ENCODE measurements at regions not wholly inside any gene's neighbourhood (a gene's known extent, or its start where the extent isn't known, plus 50 kb on each side); places are given as distances from the start of the nearest gene placed in this dataset.
"Not testable (repeated sequence)": the region's sequence is repeated elsewhere in the genome, so short reads cannot be mapped to it uniquely, and the experiment has no call there.

DNA sequence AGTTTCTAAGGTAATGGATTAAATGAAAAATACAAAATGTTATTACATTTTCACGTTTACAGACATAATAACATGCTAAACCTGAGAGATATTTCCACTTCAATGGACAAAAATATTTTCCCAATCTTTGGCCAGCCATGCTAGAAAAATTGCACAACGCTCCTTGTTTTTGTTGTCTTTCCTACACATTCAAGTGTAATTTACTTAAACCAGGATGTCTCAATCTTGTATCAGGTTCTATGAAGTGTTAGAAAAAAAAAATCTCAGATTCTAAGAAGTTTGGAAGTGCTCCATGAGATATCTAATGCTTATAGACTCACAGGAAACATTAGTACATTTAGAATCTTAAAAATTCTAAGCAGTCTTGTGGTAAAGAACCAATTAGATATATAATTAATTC is 141.8 kb upstream of the SLC35G4 start:
- H3K27me3 ChIP-seq (ENCODE audit: control insufficient read depth in 1 of 2, insufficient read depth in 2 of 2, low read length in 2 of 2): peaks cover 0 to 4% of the 10 kb centered on the region in 2 experiments
- ATAC-seq (ENCODE audit: poor library complexity) (no peak), DNase-seq (no peak)
- H3K4me3 ChIP-seq (ENCODE audit: low read length): no peak overlapping the region
- no peaks in the 10 kb centered on the region for H3K36me3 ChIP-seq (ENCODE audit: insufficient read depth, low read length)
- H3K27ac Mint-ChIP-seq: no peak overlapping the region
- peaks cover 0 to 3% of the 10 kb centered on the region in 2 experiments for H3K9me3 ChIP-seq (ENCODE audit: control insufficient read depth in 1 of 2, insufficient read depth in 1 of 2, low read length in 2 of 2)
- ChIA-PET POLR2A (no interaction called here), CTCF (no interaction called here)
- H3K27me3 Mint-ChIP-seq: no peaks in the 10 kb centered on the region
- TF ChIP-seq, protein P1, sequence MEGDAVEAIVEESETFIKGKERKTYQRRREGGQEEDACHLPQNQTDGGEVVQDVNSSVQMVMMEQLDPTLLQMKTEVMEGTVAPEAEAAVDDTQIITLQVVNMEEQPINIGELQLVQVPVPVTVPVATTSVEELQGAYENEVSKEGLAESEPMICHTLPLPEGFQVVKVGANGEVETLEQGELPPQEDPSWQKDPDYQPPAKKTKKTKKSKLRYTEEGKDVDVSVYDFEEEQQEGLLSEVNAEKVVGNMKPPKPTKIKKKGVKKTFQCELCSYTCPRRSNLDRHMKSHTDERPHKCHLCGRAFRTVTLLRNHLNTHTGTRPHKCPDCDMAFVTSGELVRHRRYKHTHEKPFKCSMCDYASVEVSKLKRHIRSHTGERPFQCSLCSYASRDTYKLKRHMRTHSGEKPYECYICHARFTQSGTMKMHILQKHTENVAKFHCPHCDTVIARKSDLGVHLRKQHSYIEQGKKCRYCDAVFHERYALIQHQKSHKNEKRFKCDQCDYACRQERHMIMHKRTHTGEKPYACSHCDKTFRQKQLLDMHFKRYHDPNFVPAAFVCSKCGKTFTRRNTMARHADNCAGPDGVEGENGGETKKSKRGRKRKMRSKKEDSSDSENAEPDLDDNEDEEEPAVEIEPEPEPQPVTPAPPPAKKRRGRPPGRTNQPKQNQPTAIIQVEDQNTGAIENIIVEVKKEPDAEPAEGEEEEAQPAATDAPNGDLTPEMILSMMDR (IDR thresholded peaks at IDR 0.05): no peak
- H3K4me3 Mint-ChIP-seq: no peak overlapping the region
- no peaks in the 10 kb centered on the region for H3K4me1 ChIP-seq (ENCODE audit: insufficient read depth, low read length)
- H3K4me1 Mint-ChIP-seq (ENCODE audit: low read depth): no peaks in the 10 kb centered on the region
- H3K9me3 Mint-ChIP-seq: no peaks in the 10 kb centered on the region
- intact Hi-C loops (cut with DNase I, micrococcal nuclease): no loop called here
- H3K36me3 Mint-ChIP-seq (ENCODE audit: low read depth): no peaks in the 10 kb centered on the region
- no peak overlapping the region for H3K27ac ChIP-seq (ENCODE audit: low read depth in 1 of 2, low read length in 2 of 2)

DNA sequence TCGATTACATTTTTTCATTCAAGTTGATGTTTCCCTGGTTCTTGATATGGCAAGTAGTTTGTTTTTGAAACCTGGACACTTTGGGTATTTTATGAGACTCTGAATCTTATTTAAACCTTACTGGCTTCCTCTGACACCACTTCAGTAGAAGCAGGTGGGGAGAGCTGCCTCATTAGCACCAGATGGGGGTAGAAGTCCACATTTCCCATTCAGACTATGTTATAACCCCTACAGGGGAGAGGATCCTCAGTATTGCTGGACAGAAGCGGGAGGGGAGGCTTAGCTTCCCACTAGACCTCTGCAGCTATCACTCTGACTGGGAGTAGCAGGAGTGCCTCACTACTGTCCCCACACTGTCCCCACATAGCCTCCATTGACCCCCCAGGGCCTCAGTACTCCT is 145.3 kb upstream of the SLC35G4 start:
- intact Hi-C loops (cut with DNase I, micrococcal nuclease): no loop called here
- Mint-ChIP-seq H3K36me3 (ENCODE audit: low read depth) (no peaks in the 10 kb centered on the region), H3K27ac (no peak overlapping the region), H3K4me1 (ENCODE audit: low read depth) (no peaks in the 10 kb centered on the region), H3K9me3 (no peaks in the 10 kb centered on the region), H3K4me3 (no peak overlapping the region), H3K27me3 (no peaks in the 10 kb centered on the region)
- Histone ChIP-seq H3K9me3 (ENCODE audit: control insufficient read depth in 1 of 2, insufficient read depth in 1 of 2, low read length in 2 of 2) (peaks cover 0 to 3% of the 10 kb centered on the region in 2 experiments), H3K27me3 (ENCODE audit: control insufficient read depth in 1 of 2, insufficient read depth in 2 of 2, low read length in 2 of 2) (peaks cover 0 to 4% of the 10 kb centered on the region in 2 experiments), H3K4me3 (ENCODE audit: low read length) (no peak overlapping the region), H3K4me1 (ENCODE audit: insufficient read depth, low read length) (no peaks in the 10 kb centered on the region), H3K27ac (ENCODE audit: low read depth in 1 of 2, low read length in 2 of 2) (no peak overlapping the region), H3K36me3 (ENCODE audit: insufficient read depth, low read length) (no peaks in the 10 kb centered on the region)
- ChIA-PET POLR2A (no interaction called here), CTCF (interaction anchor here (0.6 kb wide), 1 partner anchor 13 kb away, joined by 3 read pairs; no protein-coding TSS in a partner anchor)
- TF ChIP-seq, protein P1 (IDR thresholded peaks at IDR 0.05): no peak
- ATAC-seq (ENCODE audit: poor library complexity) (no peak), DNase-seq (no peak)

DNA sequence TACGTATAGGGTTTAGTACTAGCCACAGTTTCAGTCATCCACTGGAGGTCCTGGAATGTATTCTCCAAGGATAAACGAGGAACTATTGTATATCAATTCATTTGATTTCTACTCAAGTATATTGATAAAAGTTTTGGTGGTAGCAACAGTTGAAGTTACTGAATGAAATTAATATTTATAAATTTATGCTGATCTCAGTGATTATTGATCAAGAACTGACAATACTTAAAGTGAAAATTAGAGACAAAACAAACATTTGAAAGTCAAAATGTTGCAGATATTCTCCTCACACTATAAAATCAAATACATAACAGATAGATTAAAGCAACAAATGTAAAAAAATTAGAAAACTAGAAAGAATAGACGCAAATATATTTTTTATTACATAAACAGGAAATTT is 150.9 kb upstream of the SLC35G4 start:
- intact Hi-C loops (cut with DNase I, micrococcal nuclease): no loop called here
- no peaks in the 10 kb centered on the region for H3K4me1 Mint-ChIP-seq (ENCODE audit: low read depth)
- H3K36me3 ChIP-seq (ENCODE audit: insufficient read depth, low read length): no peaks in the 10 kb centered on the region
- ATAC-seq (ENCODE audit: poor library complexity): no peak
- H3K27me3 Mint-ChIP-seq: no peaks in the 10 kb centered on the region
- H3K36me3 Mint-ChIP-seq (ENCODE audit: low read depth): no peaks in the 10 kb centered on the region
- no peaks in the 10 kb centered on the region for H3K9me3 Mint-ChIP-seq
- ChIA-PET CTCF (no interaction called here), POLR2A (no interaction called here)
- H3K9me3 ChIP-seq (ENCODE audit: control insufficient read depth in 1 of 2, insufficient read depth in 1 of 2, low read length in 2 of 2): no peaks in the 10 kb centered on the region
- no peak for DNase-seq
- no peaks in the 10 kb centered on the region for H3K4me1 ChIP-seq (ENCODE audit: insufficient read depth, low read length)
- no peak overlapping the region for H3K27ac Mint-ChIP-seq
- TF ChIP-seq, protein P1 (IDR thresholded peaks at IDR 0.05): no peak
- no peak overlapping the region for H3K4me3 Mint-ChIP-seq
- no peak overlapping the region for H3K4me3 ChIP-seq (ENCODE audit: low read length)
- H3K27me3 ChIP-seq (ENCODE audit: control insufficient read depth in 1 of 2, insufficient read depth in 2 of 2, low read length in 2 of 2): no peaks in the 10 kb centered on the region
- H3K27ac ChIP-seq (ENCODE audit: low read depth in 1 of 2, low read length in 2 of 2): no peak overlapping the region

DNA sequence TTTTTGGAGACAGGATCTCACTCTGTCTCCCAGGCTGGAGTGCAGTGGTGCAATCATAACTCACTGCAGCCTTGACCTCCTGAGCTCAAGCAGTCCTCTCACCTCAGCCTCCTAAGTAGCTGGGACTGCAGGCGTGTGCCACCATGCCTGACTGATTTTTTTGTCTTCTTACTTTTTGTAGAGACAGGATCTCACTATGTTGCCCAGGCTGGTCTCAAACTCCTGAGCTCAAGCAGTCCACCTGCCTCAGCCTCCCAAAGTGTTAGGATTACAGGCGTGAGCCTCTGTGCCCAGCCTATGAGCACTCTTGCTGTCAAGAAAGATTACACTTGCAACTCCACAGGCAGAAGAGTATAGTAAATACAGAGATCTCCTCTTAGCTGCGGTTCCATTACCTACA is 151.5 kb upstream of the SLC35G4 start:
- H3K36me3 Mint-ChIP-seq (ENCODE audit: low read depth); H3K27me3 Mint-ChIP-seq; CTCF ChIA-PET; POLR2A ChIA-PET; H3K4me3 ChIP-seq (ENCODE audit: low read length); DNase-seq; H3K4me3 Mint-ChIP-seq; ATAC-seq (ENCODE audit: poor library complexity); H3K4me1 ChIP-seq (ENCODE audit: insufficient read depth, low read length); H3K4me1 Mint-ChIP-seq (ENCODE audit: low read depth); H3K27ac Mint-ChIP-seq; H3K9me3 Mint-ChIP-seq; intact Hi-C loops (cut with DNase I, micrococcal nuclease); H3K27me3 ChIP-seq (ENCODE audit: control insufficient read depth in 1 of 2, insufficient read depth in 2 of 2, low read length in 2 of 2); H3K9me3 ChIP-seq (ENCODE audit: control insufficient read depth in 1 of 2, insufficient read depth in 1 of 2, low read length in 2 of 2); H3K27ac ChIP-seq (ENCODE audit: low read depth in 1 of 2, low read length in 2 of 2); H3K36me3 ChIP-seq (ENCODE audit: insufficient read depth, low read length): not testable (repeated sequence)
